Vagina (tissue), 2 donors: ENCODE measurements at regions not wholly inside any gene's neighbourhood (a gene's known extent, or its start where the extent isn't known, plus 50 kb on each side); places are given as distances from the start of the nearest gene placed in this dataset.

ENCODE experiments used
- DNase-seq, 2 donors: peaks; one replicate each; pipeline ENCODE4 v3.0.0-alpha.2; 2017; ENCODE audit errors: extremely low spot score in 2 of 2
- H3K27ac ChIP-seq: fragments of 200-600 bp; sonication (generic); one replicate; pipeline ENCODE4 v1.5.1; 2019
- H3K27me3 ChIP-seq: fragments of 200-600 bp; sonication (generic); one replicate; pipeline ENCODE4 v1.5.1; 2019
- H3K36me3 ChIP-seq, 2 donors: fragments of 200-600 bp; sonication (generic); one replicate each; pipeline ENCODE4 v1.5.1; 2017 to 2019
- H3K4me1 ChIP-seq: fragments of 200-600 bp; sonication (generic); one replicate; pipeline ENCODE4 v1.5.1; 2019
- H3K4me3 ChIP-seq, 2 donors: fragments of 200-600 bp; sonication (generic); 1 replicate in 1 of 2; 2 replicates in 1 of 2; pipeline ENCODE4 v1.5.1; 2016 to 2019
- H3K9me3 ChIP-seq: fragments of 200-600 bp; sonication (generic); one replicate; pipeline ENCODE4 v1.5.1; 2019
- POLR2A ChIP-seq, 2 donors: fragments of 450-650 bp; IDR thresholded peaks; one replicate each; pipeline ENCODE4 v1.6.1; 2017; ENCODE audit warnings: antibody characterized with exemption in 2 of 2, mild to moderate bottlenecking in 2 of 2, moderate library complexity in 2 of 2
- POLR2AphosphoS5 ChIP-seq, 2 donors: sonication (generic); formaldehyde crosslinking; IDR thresholded peaks; one replicate each; pipeline ENCODE4 v1.9.0; 2017; ENCODE audit warnings: antibody characterized with exemption in 2 of 2, mild to moderate bottlenecking in 2 of 2, low read depth in 1 of 2; ENCODE audit not compliant: insufficient read depth in 1 of 2
- intact Hi-C: fragments of 100-400 bp; cut with DNase I; formaldehyde crosslinking; loops from one replicate; pipeline ENCODE4 v1.15.1; 2023
- TF ChIP-seq, protein P1 (sequence below), 3 experiments: fragments of 450-650 bp in 2 of 3; fragments of 200-600 bp in 1 of 3; sonication (generic) in 1 of 3; IDR thresholded peaks; one replicate each; pipeline ENCODE4 v1.5.1; 2017 to 2019; ENCODE audit warnings: antibody characterized with exemption in 3 of 3, mild to moderate bottlenecking in 2 of 3, moderate library complexity in 2 of 3

DNA sequence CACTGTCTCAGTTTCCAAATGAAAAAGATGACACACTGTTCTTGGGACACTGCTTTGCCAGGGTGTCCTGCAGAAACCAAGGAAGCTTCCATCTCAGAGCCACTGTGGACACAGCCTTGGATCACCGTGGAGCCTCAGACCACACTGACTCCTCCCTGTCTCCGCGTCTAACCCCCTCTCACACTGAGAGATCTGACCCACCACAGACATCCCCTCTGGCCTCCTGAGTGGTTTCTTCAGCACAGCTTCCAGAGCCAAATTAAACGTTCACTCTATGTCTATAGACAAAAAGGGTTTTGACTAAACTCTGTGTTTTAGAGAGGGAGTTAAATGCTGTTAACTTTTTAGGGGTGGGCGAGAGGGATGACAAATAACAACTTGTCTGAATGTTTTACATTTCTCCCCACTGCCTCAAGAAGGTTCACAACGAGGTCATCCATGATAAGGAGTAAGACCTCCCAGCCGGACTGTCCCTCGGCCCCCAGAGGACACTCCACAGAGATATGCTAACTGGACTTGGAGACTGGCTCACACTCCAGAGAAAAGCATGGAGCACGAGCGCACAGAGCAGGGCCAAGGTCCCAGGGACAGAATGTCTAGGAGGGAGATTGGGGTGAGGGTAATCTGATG lies 113.4 kb upstream of the PKDCC start:
- intact Hi-C loops, result loop anchor here (5.0 kb wide), 1 partner anchor 128 kb away; no protein-coding TSS in a partner anchor
- Histone ChIP-seq H3K27me3 (no peaks in the 10 kb centered on the region), H3K4me3 (no peak overlapping the region), H3K4me1 (peaks cover 46% of the 10 kb centered on the region), H3K9me3 (no peaks in the 10 kb centered on the region), H3K27ac (peak overlapping the region; percentile 46), H3K36me3 (no peaks in the 10 kb centered on the region)
- no peak for DNase-seq
- TF ChIP-seq POLR2AphosphoS5 (IDR thresholded peaks at IDR 0.05; ENCODE audit: insufficient read depth in 1 of 2, low read depth in 1 of 2) (peak in 1 of 2 donors; percentile 24), POLR2A (IDR thresholded peaks at IDR 0.05) (no peak)
- TF ChIP-seq, protein P1, sequence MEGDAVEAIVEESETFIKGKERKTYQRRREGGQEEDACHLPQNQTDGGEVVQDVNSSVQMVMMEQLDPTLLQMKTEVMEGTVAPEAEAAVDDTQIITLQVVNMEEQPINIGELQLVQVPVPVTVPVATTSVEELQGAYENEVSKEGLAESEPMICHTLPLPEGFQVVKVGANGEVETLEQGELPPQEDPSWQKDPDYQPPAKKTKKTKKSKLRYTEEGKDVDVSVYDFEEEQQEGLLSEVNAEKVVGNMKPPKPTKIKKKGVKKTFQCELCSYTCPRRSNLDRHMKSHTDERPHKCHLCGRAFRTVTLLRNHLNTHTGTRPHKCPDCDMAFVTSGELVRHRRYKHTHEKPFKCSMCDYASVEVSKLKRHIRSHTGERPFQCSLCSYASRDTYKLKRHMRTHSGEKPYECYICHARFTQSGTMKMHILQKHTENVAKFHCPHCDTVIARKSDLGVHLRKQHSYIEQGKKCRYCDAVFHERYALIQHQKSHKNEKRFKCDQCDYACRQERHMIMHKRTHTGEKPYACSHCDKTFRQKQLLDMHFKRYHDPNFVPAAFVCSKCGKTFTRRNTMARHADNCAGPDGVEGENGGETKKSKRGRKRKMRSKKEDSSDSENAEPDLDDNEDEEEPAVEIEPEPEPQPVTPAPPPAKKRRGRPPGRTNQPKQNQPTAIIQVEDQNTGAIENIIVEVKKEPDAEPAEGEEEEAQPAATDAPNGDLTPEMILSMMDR (IDR thresholded peaks at IDR 0.05), result no peak

DNA sequence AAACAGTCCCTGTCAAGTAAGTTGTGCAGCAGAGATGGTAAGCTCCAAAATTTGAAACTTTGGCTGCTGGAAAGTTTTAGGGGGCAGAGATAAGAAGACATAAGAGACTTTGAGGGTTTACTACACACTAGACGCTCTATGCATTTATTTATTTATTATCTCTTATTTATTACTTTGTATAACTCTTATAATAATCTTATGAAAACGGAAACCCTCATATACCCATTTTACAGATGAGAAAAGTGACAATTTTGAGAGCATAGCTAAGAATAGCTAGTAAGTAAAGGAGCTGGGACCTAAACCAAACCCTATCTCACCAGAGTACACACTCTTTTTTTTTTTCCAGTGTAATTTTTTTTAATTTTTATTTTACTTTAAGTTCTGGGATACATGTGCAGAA lies 112.8 kb upstream of the PKDCC start:
- peaks cover 46% of the 10 kb centered on the region for H3K4me1 ChIP-seq

GRCh38 chr2:41935825-41936224 lies 112.0 kb upstream of the PKDCC start:
- no peaks in the 10 kb centered on the region for H3K9me3 ChIP-seq
- no peak overlapping the region for H3K27ac ChIP-seq
- no peaks in the 10 kb centered on the region for H3K27me3 ChIP-seq
- peaks cover 44% of the 10 kb centered on the region for H3K4me1 ChIP-seq
- H3K4me3 ChIP-seq, result no peak overlapping the region
- no peaks in the 10 kb centered on the region for H3K36me3 ChIP-seq
- intact Hi-C loops, result no loop called here
- no peak for DNase-seq
- TF ChIP-seq POLR2A (IDR thresholded peaks at IDR 0.05) (no peak), POLR2AphosphoS5 (IDR thresholded peaks at IDR 0.05; ENCODE audit: insufficient read depth in 1 of 2, low read depth in 1 of 2) (no peak)
- TF ChIP-seq, protein P1 (IDR thresholded peaks at IDR 0.05), result no peak

More for the DNA sequence above, 112.8 kb upstream of the PKDCC start:
- no peaks in the 10 kb centered on the region for H3K36me3 ChIP-seq
- DNase-seq, result no peak
- H3K9me3 ChIP-seq, result no peaks in the 10 kb centered on the region
- peak overlapping the region; percentile 46 for H3K27ac ChIP-seq
- intact Hi-C loops, result no loop called here
- no peak overlapping the region for H3K4me3 ChIP-seq
- no peaks in the 10 kb centered on the region for H3K27me3 ChIP-seq
- TF ChIP-seq POLR2A (IDR thresholded peaks at IDR 0.05) (no peak), POLR2AphosphoS5 (IDR thresholded peaks at IDR 0.05; ENCODE audit: insufficient read depth in 1 of 2, low read depth in 1 of 2) (no peak)
- TF ChIP-seq, protein P1 (IDR thresholded peaks at IDR 0.05), result no peak

- H3K36me3 ChIP-seq, result no peaks in the 10 kb centered on the region
- DNase-seq, result no peak
- no peaks in the 10 kb centered on the region for H3K9me3 ChIP-seq
- H3K27ac ChIP-seq, result no peak overlapping the region
- no peaks in the 10 kb centered on the region for H3K27me3 ChIP-seq
- TF ChIP-seq POLR2A (IDR thresholded peaks at IDR 0.05), result no peak
- TF ChIP-seq POLR2AphosphoS5 (IDR thresholded peaks at IDR 0.05; ENCODE audit: insufficient read depth in 1 of 2, low read depth in 1 of 2), result no peak
- TF ChIP-seq, protein P1 (IDR thresholded peaks at IDR 0.05), result no peak
- no peak overlapping the region for H3K4me3 ChIP-seq
- H3K4me1 ChIP-seq, result peaks cover 33% of the 10 kb centered on the region
- intact Hi-C loops, result no loop called here
These were observed 110.9 kb upstream of the PKDCC start for GRCh38 chr2:41936771-41937463.

DNA sequence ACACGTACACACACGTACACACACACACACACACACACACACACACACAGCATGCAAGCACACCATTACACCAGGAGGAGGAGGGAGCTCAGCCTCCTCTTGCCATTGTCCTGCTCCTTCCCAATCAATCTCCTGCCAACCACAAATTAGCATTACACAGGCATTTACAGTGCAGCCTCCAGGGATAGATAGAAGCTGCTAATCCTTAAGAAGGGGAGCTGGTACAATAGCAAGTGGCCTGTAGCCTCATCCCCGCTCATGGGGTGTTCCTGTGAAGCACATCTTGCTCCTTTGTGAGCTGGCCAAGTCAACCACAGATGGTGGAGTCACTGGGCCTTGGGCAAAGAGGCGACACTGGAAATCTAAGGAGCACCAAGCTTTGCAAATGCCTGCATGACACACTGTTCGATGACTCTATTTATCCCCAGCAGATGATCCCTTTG lies 110.3 kb upstream of the PKDCC start:
- H3K4me1 ChIP-seq, result peaks cover 29% of the 10 kb centered on the region
- no peaks in the 10 kb centered on the region for H3K27me3 ChIP-seq
- H3K36me3 ChIP-seq, result no peaks in the 10 kb centered on the region
- H3K4me3 ChIP-seq, result no peak overlapping the region
- TF ChIP-seq, protein P1 (IDR thresholded peaks at IDR 0.05), result no peak
- no peak for TF ChIP-seq POLR2AphosphoS5 (IDR thresholded peaks at IDR 0.05; ENCODE audit: insufficient read depth in 1 of 2, low read depth in 1 of 2)
- TF ChIP-seq POLR2A (IDR thresholded peaks at IDR 0.05), result no peak
- no peak for DNase-seq
- H3K27ac ChIP-seq, result no peak overlapping the region
- intact Hi-C loops, result no loop called here
- H3K9me3 ChIP-seq, result no peaks in the 10 kb centered on the region
